WTC11 (cell line): ENCODE measurements at regions not wholly inside any gene's neighbourhood (a gene's known extent, or its start where the extent isn't known, plus 50 kb on each side); places are given as distances from the start of the nearest gene placed in this dataset.

ENCODE experiments used
- FOXK1 ChIP-seq: sonication (generic); formaldehyde crosslinking; IDR thresholded peaks from 2 replicates; pipeline ENCODE4 v1.8.0; 2022; ENCODE audit warnings: mild to moderate bottlenecking, moderate library complexity, missing genetic modification reagents
- KAT7 ChIP-seq: sonication (generic); formaldehyde crosslinking; IDR thresholded peaks from 2 replicates; pipeline ENCODE4 v1.8.1; 2023; ENCODE audit warnings: missing genetic modification reagents, mild to moderate bottlenecking, borderline replicate concordance

DNA sequence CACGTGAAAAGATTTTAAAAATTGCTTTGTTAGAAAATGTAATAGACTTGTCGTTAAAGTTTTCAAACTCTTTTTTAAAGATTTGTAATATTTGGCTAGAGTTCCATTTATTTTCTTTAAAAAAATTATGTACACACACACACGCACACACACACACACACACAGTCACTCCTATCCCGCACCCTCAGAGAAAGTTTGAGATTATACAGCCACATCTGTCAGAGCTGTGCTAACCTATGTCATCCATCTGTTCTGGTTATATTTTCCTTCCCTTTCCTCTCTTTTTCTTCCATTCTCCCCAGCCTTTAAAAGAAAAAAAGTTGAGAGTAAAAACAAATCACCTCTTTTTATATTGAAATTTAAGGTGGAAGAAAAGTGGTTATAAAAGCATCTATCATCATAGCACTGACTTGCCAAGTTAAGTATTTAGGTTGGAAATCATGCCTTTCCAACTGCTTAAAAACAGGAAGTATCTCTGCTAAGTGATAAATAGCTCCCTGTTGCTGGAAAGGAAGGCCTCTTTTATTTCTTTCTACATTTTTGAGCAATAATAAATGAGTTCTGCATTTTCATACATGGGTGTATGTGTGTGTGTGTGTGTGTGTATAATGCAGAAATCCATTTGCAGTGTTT, 163.3 kb upstream of the SPRY1 start:
- no peak for TF ChIP-seq KAT7
- no peak for TF ChIP-seq FOXK1 (CRISPR knock-in tag)
